HG03520 (cell line): ENCODE measurements at regions not wholly inside any gene's neighbourhood (a gene's known extent, or its start where the extent isn't known, plus 50 kb on each side); places are given as distances from the start of the nearest gene placed in this dataset.

Source experiments
- ATAC-seq: cut with Tn5 transposase; IDR thresholded peaks from one replicate; pipeline ENCODE4 v1.9.1; 2021; ENCODE audit warnings: mild to moderate bottlenecking, moderate library complexity; ENCODE audit not compliant: unreplicated experiment

- ATAC-seq, result no peak
Measured at GRCh38 chr7:112887976-112888375, 97.8 kb upstream of the TMEM168 start.

DNA sequence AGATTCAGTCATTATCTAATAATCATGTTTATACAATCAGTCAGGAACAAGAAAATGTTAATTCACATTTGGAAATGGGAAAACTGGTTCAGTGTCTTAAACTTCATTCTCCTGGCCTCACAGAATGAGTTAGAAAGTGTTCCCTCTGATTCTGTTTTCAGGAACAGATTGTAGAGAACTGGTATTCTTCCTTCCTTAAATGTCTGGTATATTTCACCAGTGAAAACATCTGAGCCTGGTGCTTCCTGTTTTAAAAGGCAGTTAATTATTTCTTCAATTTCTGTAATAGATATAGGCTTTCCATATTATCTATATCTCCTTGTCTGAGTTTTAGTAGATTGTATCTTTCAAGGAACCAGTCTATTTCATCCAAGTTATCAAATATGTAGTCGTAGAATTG is 97.1 kb upstream of the TMEM168 start:
- no peak for ATAC-seq

DNA sequence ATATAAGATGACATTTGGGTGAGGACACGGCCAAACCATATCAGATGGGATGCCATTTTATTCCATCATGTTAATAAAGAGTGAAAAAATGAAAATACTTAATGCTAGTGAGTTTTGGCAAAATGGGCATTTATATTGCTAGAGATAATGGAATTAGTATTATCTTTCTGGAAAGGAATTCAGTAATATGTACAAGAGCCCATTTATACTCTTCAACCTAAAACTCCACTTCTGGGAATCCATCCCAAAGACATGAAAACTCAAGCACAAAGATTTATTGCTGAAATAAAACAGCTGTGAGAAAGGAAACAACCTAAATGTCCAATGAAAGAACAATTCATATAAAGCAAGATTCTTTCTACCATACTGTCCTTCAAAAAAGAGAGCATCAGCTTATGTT is 96.0 kb upstream of the TMEM168 start:
- no peak for ATAC-seq

GRCh38 chr7:112882991-112883390 is 92.8 kb upstream of the TMEM168 start:
- ATAC-seq, result no peak

GRCh38 chr7:112882511-112882910 is 92.3 kb upstream of the TMEM168 start:
- no peak for ATAC-seq

DNA sequence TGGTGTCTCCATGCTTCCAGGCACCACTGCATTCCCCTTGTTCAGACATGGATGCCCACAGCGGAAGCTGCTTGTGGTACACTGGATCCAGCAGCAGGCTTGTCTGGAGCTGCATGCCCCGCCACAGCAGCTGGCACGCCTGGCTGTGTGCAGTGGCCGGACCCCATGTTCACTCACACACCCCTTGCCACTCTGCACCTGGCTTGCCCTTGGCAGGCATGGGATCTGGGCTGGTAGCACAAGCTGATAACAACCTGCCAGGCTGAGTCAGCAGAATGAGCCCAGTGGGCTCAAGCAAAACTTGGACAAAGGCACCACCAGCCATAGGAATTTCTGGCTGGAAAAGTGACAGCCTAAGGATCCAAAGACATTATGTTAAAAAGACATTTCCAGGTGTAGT is 91.8 kb upstream of the TMEM168 start:
- no peak for ATAC-seq

- no peak for ATAC-seq
Measured at GRCh38 chr7:112880818-112881418, 90.7 kb upstream of the TMEM168 start.

DNA sequence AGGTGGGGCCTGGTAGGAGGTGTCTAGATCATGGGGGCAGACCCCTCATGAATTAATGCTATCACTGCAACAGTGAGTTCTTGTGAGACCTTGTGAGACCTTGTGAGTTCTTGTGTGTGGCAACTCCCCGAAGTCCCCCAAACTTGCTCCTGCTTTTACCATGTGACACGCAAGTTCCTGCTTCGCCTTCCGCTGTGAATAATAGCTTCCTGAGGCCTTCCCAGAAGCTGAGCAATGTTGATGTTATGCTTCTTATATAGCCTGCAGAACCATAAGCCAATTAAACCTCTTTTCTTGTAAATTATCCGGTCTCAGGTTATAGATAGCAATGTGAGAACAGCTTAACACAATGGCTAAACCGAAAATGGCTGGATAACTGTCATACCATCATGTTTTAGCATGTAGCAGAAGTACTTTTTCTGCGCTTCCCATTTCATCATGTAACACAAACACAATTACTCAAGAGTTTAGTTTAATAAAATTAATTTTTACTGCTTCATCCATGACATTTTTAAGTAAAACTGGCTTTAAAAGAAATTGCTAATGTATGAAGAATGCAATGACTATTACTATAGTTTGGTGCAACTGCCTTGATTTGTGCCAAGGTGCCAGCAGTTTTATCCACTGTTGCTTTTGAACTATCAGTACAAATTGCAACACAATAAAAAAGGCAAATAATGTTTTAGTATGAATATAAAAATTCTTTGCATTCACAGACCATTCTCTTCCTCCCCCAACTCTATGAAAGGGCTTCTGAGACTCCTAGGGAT is 87.7 kb upstream of the TMEM168 start:
- no peak for ATAC-seq

DNA sequence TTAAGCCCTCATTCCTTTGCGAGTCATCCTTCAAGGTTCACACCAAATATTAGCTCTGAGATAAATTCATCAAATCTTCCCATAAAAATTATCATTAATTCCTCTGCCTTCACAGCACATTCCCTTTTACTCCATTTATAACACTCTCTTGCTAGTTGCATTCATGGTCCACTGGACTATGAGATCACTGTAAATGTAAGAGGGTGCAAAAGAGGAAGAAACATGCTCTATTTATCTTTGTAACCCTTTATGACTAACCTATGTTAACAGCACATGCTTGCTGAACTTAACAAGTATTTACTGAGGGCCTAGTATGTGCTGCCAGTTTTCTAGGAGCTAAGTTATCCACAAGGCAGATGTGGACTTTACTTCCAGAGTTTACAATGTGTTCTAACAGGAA is 86.7 kb upstream of the TMEM168 start:
- no peak for ATAC-seq

- no peak for ATAC-seq
Measured at GRCh38 chr7:112874909-112875308, 84.7 kb upstream of the TMEM168 start.

DNA sequence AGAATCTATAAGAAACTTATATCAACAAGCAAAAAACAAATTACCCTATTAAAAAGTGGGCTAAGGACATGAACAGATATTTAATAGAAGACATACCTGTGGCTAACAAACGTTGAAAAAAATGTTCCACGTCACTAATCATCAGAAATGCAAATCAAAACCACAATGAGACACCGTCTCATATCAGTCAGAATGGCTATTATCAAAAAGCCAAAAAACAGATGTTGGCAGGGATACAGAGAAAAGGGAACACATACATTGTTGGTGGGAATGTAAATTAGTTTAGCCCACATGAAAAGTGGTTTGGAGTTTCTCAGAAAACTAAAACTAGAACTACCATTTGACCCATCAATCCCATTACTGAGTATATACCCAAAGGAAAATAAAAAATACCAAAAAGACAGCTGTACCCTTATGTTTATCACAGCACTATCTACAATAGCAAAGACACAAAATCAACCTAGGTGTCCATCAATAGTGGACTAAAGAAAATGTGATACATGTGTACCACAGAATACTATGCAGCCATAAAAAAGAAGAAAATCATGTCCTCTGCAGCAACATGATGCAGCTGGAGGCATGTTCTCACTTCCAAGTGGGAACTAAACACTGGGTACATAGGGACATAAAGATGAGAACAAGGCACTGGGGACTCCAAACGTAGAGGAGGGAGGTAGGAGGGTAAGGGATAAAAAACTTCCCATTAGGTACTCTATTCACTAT is 83.8 kb upstream of the TMEM168 start:
- peak; percentile 38 for ATAC-seq

- ATAC-seq, result peak; percentile 49
Measured at GRCh38 chr7:112869111-112869774, 79.0 kb upstream of the TMEM168 start.

DNA sequence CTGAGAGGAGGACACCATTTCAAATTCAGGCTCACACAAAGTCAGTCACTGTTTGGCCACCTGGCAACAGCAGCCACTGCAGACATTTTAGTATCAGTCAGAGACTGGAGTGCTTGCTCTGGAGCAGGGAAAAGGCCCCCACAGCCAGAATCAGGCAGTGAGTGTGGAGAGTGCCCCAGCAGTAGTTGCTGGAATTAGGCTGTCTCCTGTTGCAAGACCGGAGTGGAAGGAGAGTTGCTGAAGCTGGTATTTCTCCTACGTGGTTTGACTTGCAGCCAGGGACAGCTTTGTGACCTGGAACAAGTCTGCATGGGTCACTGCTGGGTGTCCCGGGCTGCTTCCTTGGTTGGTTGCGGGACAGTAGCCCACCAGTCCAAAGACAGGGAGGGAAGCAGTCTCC is 78.4 kb upstream of the TMEM168 start:
- ATAC-seq, result no peak

DNA sequence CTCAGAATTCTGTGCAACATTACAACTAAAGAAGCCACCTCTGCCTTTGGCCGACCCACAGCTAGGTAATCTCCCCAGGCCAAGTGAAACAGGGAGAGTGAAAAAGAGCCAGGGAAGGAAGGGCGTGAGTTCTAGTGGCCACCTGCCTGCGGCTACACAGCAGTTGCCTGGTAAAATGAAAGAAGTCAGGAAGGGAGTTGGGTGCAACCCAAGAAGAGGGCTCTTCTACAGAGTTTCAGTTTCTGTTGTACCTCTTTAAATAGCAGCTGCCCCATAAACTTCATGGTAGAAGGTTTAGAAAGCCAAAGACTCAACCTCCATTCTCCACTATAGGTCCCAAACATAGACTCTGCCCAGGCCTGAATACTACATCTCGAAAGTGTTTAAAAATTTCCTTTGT is 76.2 kb upstream of the TMEM168 start:
- peak; percentile 93 for ATAC-seq

GRCh38 chr7:112864380-112864779 is 74.2 kb upstream of the TMEM168 start:
- ATAC-seq, result no peak

GRCh38 chr7:112858838-112859237 is 68.6 kb upstream of the TMEM168 start:
- no peak for ATAC-seq

GRCh38 chr7:112855227-112855626 is 65.0 kb upstream of the TMEM168 start:
- ATAC-seq, result no peak

GRCh38 chr7:112854169-112854568 is 64.0 kb upstream of the TMEM168 start:
- no peak for ATAC-seq

GRCh38 chr7:112853422-112853821 is 63.2 kb upstream of the TMEM168 start:
- no peak for ATAC-seq

DNA sequence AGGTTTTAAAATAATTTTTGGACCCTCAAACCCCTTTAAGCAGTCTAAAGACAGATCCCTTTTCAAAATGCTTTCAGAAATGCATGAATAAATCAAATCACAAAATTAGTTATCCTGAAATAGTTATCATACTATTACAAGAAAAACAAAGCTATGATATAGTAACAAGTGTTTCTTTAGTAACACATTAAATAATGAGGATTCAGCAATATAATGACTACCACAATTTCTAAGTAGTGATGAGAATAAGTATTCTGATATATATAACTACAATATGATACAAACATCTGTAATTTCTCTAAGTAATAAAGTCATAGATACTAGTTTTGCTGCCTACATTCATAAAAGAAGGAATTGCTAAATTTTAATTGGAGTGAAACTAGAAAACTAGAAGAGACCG is 53.0 kb upstream of the TMEM168 start:
- ATAC-seq, result no peak
